A673 (cell line): ENCODE measurements at regions not wholly inside any gene's neighbourhood (a gene's known extent, or its start where the extent isn't known, plus 50 kb on each side); places are given as distances from the start of the nearest gene placed in this dataset.

Experiments used
- BruUV-seq: library from RNA; stranded (reverse); fragments of 400-500 nt; replicated peaks from 2 replicates; lab custom pipeline; 2021; lab: Mats Ljungman, UMichigan
- CTCF ChIA-PET: fragments of 300-600 bp; sonication (Branson Sonifier 250); formaldehyde crosslinking; loops from one replicate; lab custom pipeline; 2022; ENCODE audit warnings: antibody characterized with exemption; lab: Charles Lee
- POLR2A ChIA-PET: fragments of 300-600 bp; sonication (Branson Sonifier 250); formaldehyde crosslinking; loops from one replicate; lab custom pipeline; 2022; ENCODE audit warnings: antibody characterized with exemption; ENCODE audit not compliant: low non-redundant PET; lab: Charles Lee
- DNase-seq: peaks from one replicate; pipeline ENCODE4 v3.0.0-alpha.2; 2015; ENCODE audit warnings: low spot score
- H3K27ac ChIP-seq: fragments of 200-600 bp; sonication (generic); 2 replicates; pipeline ENCODE4 v1.5.1; 2016; ENCODE audit warnings: mixed run types, low read depth, mild to moderate bottlenecking, mixed read lengths, antibody characterized with exemption, low read length; ENCODE audit not compliant: poor library complexity, severe bottlenecking
- H3K27me3 ChIP-seq: fragments of 200-600 bp; sonication (generic); replicated peaks from 2 replicates; pipeline ENCODE4 v1.6.1; 2017; ENCODE audit warnings: mixed run types, low read depth, mild to moderate bottlenecking, mixed read lengths, antibody characterized with exemption, low read length; ENCODE audit not compliant: insufficient read depth, poor library complexity
- H3K36me3 ChIP-seq: fragments of 200-600 bp; sonication (generic); 2 replicates; pipeline ENCODE4 v1.6.1; 2016; ENCODE audit warnings: mixed run types, mild to moderate bottlenecking, mixed read lengths, antibody characterized with exemption, low read length; ENCODE audit not compliant: insufficient read depth, poor library complexity, severe bottlenecking
- H3K4me1 ChIP-seq: fragments of 200-600 bp; sonication (generic); 2 replicates; pipeline ENCODE4 v1.6.1; 2017; ENCODE audit warnings: mixed run types, mild to moderate bottlenecking, mixed read lengths, antibody characterized with exemption, low read length; ENCODE audit not compliant: insufficient read depth, poor library complexity, severe bottlenecking
- H3K4me3 ChIP-seq: fragments of 200-600 bp; sonication (generic); 2 replicates; pipeline ENCODE4 v1.5.1; 2016; ENCODE audit warnings: low read depth, mixed run types, mild to moderate bottlenecking, mixed read lengths, low read length; ENCODE audit not compliant: poor library complexity, severe bottlenecking
- H3K9me3 ChIP-seq: fragments of 200-600 bp; sonication (generic); 2 replicates; pipeline ENCODE4 v1.6.1; 2016; ENCODE audit warnings: mixed run types, low read depth, mild to moderate bottlenecking, mixed read lengths, antibody characterized with exemption, low read length; ENCODE audit not compliant: poor library complexity, severe bottlenecking
- EZH2 ChIP-seq: fragments of 200-600 bp; sonication (generic); IDR thresholded peaks from 2 replicates; pipeline ENCODE4 v1.6.1; 2017; ENCODE audit warnings: borderline replicate concordance, low read depth, mild to moderate bottlenecking, mixed read lengths, antibody characterized with exemption, low read length; ENCODE audit not compliant: poor library complexity, severe bottlenecking
- intact Hi-C: fragments of 100-400 bp; cut with micrococcal nuclease; formaldehyde crosslinking; loops from one replicate; pipeline ENCODE4 v1.10.0; 2022; ENCODE audit not compliant: unreplicated experiment
- TF ChIP-seq, protein P1 (sequence below): fragments of 300-800, 200-600 bp; sonication (generic); conservative IDR thresholded peaks from 2 replicates; pipeline ENCODE4 v1.5.1; 2017; ENCODE audit warnings: low read depth, mild to moderate bottlenecking, antibody characterized with exemption, low read length, moderate library complexity, mixed read lengths

DNA sequence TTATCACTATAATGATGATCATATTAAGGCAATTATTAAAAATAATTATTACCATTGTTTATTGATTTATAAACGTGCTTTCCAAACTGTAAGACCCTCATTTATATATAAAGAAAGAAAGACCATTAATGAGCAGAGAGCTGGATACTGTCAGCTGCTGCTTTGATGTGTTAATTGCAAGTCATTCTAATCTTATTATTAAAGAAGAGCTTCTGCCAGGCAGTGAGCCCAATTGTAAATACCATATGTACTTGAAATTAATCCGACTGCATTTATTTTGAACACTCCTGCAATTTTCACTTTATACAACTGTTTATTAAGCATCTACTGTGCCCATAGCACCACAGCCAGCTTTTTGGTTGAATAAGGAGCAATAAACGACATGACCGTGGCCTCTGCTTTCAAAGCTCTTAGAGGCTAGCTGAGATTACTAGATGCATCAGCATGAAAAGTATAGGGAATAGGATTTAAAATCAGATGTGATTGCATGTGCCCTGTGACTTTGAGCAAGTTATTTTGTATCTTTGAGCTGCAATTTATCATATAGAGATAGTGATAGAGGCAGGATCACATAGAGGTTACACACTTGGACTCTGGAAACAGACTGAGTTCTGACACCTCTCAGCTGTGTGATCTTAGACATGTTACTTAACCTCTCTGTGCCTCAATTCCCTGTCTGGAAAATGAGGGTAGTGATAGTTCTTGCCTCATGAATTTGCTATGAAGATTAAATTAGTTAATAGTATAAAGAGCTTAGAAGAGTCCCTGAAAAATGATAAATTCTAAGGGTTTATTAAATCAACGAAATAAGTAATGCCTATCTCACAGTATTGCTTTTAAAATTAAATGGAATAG lies 83.4 kb downstream of the MYCN start:
- Histone ChIP-seq H3K4me3 (no peak overlapping the region), H3K27ac (no peak overlapping the region), H3K36me3 (no peaks in the 10 kb centered on the region), H3K4me1 (no peaks in the 10 kb centered on the region), H3K9me3 (no peaks in the 10 kb centered on the region), H3K27me3 (peaks cover 18% of the 10 kb centered on the region)
- CTCF ChIA-PET, result no interaction called here
- no peak for TF ChIP-seq EZH2
- TF ChIP-seq, protein P1, sequence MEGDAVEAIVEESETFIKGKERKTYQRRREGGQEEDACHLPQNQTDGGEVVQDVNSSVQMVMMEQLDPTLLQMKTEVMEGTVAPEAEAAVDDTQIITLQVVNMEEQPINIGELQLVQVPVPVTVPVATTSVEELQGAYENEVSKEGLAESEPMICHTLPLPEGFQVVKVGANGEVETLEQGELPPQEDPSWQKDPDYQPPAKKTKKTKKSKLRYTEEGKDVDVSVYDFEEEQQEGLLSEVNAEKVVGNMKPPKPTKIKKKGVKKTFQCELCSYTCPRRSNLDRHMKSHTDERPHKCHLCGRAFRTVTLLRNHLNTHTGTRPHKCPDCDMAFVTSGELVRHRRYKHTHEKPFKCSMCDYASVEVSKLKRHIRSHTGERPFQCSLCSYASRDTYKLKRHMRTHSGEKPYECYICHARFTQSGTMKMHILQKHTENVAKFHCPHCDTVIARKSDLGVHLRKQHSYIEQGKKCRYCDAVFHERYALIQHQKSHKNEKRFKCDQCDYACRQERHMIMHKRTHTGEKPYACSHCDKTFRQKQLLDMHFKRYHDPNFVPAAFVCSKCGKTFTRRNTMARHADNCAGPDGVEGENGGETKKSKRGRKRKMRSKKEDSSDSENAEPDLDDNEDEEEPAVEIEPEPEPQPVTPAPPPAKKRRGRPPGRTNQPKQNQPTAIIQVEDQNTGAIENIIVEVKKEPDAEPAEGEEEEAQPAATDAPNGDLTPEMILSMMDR, result no peak
- POLR2A ChIA-PET, result no interaction called here
- BruUV-seq, result no TSS peak
- intact Hi-C loops, result no loop called here
- DNase-seq, result no peak

GRCh38 chr2:16022548-16023240 lies 82.3 kb downstream of the MYCN start:
- Histone ChIP-seq H3K9me3 (no peaks in the 10 kb centered on the region), H3K36me3 (no peaks in the 10 kb centered on the region), H3K27ac (no peak overlapping the region), H3K27me3 (peaks cover 18% of the 10 kb centered on the region), H3K4me1 (no peaks in the 10 kb centered on the region), H3K4me3 (no peak overlapping the region)
- no peak for TF ChIP-seq EZH2
- TF ChIP-seq, protein P1, result no peak
- ChIA-PET CTCF (no interaction called here), POLR2A (no interaction called here)
- no TSS peak for BruUV-seq
- intact Hi-C loops, result no loop called here
- DNase-seq, result no peak

DNA sequence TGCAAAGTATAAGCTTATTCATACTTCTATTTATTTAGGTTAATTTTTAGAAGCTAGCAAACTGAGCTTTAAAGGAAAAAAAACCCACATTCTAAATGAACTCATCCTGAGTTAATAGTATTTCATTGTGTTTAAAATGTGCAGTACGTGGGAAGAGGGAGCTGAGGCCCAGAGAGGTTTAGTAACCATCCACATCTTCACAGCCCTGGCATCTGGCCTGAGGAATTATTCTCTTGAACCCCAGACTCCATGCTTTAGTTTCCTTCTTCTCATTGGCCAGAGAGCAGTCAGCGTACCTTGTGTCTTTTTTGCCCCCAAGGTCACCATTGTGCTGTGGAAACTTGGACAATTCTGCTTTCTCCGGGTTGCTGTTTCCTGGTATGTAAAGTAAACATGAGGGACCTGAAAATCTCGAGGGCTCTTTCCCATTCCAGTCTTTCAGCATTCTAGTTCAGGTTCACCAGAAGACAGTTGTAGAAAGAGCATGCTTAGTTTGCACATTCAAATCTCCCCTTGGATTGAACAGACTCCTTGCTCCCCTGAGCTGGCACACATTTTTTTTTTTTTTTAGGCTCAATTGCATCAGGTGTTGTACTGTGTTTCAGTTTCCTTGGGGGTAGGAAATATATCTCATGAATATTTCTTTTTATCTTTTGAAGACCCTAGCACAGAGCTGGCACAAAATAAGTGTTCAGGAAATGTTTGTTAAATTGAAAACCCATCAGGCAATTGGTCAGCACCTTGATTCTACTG lies 81.4 kb downstream of the MYCN start:
- Histone ChIP-seq H3K4me3 (no peak overlapping the region), H3K9me3 (no peaks in the 10 kb centered on the region), H3K4me1 (no peaks in the 10 kb centered on the region), H3K36me3 (no peaks in the 10 kb centered on the region), H3K27me3 (peaks cover 18% of the 10 kb centered on the region), H3K27ac (no peak overlapping the region)
- no peak for DNase-seq
- intact Hi-C loops, result no loop called here
- ChIA-PET POLR2A (no interaction called here), CTCF (interaction anchor here (0.6 kb wide), 1 partner anchor 258 kb away, joined by 3 read pairs; no protein-coding TSS in a partner anchor)
- TF ChIP-seq, protein P1, result no peak
- TF ChIP-seq EZH2, result no peak
- no TSS peak for BruUV-seq
